Panc1 (cell line): ENCODE measurements at regions not wholly inside any gene's neighbourhood (a gene's known extent, or its start where the extent isn't known, plus 50 kb on each side); places are given as distances from the start of the nearest gene placed in this dataset.

Experiments used
- CTCF ChIP-seq: fragments of 450-650 bp; IDR thresholded peaks from 2 replicates; pipeline ENCODE4 v1.5.1; 2017; ENCODE audit warnings: mild to moderate bottlenecking
- POLR2AphosphoS5 ChIP-seq: IDR thresholded peaks from 2 replicates; pipeline ENCODE4 v1.6.1; 2012; ENCODE audit warnings: mild to moderate bottlenecking, low read depth, low read length, moderate library complexity
- REST ChIP-seq, 2 experiments: IDR thresholded peaks; 2 replicates each; pipeline ENCODE4 v1.6.1; 2011 to 2012; ENCODE audit warnings: low read depth in 2 of 2, control low read depth in 1 of 2, low read length in 1 of 2, mild to moderate bottlenecking in 1 of 2, moderate library complexity in 1 of 2; ENCODE audit not compliant: insufficient read depth in 1 of 2
- SIN3A ChIP-seq: IDR thresholded peaks from 2 replicates; pipeline ENCODE4 v1.6.1; 2012; ENCODE audit warnings: low read depth, mild to moderate bottlenecking, low read length, moderate library complexity, borderline replicate concordance; ENCODE audit not compliant: insufficient read depth
- TCF7L2 ChIP-seq: IDR thresholded peaks from 2 replicates; pipeline ENCODE4 v1.6.1; 2011; ENCODE audit warnings: mild to moderate bottlenecking, low read depth, low read length, inconsistent platforms

- TF ChIP-seq REST (IDR thresholded peaks at IDR 0.05; ENCODE audit: insufficient read depth in 1 of 2, low read depth in 2 of 2, low read length in 1 of 2), result no peak
- TF ChIP-seq POLR2AphosphoS5, result no peak
- TF ChIP-seq SIN3A, result no peak
- no peak for TF ChIP-seq TCF7L2
- TF ChIP-seq CTCF, result no peak
Observed at GRCh38 chr10:83605783-83606630, 533.3 kb upstream of the GHITM start.
